ENCODE measurements at regions not wholly inside any gene's neighbourhood (a gene's known extent, or its start where the extent isn't known, plus 50 kb on each side); places are given as distances from the start of the nearest gene placed in this dataset.

- no peak for TF ChIP-seq POLR2A (IDR thresholded peaks at IDR 0.05)
- TF ChIP-seq, protein P1, sequence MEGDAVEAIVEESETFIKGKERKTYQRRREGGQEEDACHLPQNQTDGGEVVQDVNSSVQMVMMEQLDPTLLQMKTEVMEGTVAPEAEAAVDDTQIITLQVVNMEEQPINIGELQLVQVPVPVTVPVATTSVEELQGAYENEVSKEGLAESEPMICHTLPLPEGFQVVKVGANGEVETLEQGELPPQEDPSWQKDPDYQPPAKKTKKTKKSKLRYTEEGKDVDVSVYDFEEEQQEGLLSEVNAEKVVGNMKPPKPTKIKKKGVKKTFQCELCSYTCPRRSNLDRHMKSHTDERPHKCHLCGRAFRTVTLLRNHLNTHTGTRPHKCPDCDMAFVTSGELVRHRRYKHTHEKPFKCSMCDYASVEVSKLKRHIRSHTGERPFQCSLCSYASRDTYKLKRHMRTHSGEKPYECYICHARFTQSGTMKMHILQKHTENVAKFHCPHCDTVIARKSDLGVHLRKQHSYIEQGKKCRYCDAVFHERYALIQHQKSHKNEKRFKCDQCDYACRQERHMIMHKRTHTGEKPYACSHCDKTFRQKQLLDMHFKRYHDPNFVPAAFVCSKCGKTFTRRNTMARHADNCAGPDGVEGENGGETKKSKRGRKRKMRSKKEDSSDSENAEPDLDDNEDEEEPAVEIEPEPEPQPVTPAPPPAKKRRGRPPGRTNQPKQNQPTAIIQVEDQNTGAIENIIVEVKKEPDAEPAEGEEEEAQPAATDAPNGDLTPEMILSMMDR (IDR thresholded peaks at IDR 0.05): no peak
- TF ChIP-seq POLR2AphosphoS5 (IDR thresholded peaks at IDR 0.05): no peak
These were observed 113.7 kb downstream of the CRYAA start for GRCh38 chr21:43282358-43283120.
